ENCODE measurements at regions not wholly inside any gene's neighbourhood (a gene's known extent, or its start where the extent isn't known, plus 50 kb on each side); places are given as distances from the start of the nearest gene placed in this dataset.
"Not testable (repeated sequence)": the region's sequence is repeated elsewhere in the genome, so short reads cannot be mapped to it uniquely, and the experiment has no call there.

DNA sequence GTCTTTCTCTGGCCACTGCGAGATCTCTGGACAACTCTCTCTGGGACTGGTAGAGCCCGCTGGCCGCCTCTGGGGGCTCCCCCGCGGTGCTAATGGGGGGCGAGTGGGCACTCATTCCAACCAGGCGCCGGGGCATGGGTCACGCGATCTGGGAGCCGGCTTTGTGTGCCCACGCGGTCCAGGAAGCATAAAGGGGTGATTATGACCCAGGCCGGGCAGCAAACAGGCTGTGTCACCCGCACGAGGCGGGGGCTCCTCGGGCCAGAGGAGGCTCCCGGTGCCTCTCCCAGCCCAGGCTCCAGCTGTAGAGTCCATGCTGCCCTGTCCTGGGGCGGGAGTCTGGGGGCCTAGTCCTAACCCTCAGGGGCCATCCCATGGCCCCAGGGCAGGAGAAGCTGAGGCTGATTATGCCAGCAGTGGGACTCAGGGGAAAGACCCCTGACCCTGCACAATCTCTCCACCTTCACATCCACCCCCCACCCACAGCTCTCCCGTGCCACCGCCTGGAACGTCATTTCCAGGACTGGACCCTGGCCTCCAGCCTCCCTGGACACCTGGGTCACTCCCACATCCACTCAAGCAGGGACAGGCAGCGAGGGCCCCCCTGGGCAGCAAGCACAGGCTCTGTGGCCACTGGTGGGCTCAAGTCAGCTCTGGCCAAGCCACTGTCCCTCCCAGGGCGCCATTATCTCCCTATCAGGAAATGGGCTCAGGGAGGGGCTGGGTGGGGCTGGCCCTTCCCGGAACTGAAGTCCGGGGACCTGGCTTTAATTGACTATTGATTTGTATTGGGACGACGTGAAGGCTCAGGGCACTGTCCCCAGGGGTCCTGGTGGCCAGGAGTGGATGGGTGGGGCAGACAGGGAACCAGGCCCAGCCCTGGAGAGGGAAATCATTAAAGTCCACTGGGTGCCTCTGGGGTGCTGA, 50.0 kb downstream of the PTPRS start:
- no peak for DNase-seq

DNA sequence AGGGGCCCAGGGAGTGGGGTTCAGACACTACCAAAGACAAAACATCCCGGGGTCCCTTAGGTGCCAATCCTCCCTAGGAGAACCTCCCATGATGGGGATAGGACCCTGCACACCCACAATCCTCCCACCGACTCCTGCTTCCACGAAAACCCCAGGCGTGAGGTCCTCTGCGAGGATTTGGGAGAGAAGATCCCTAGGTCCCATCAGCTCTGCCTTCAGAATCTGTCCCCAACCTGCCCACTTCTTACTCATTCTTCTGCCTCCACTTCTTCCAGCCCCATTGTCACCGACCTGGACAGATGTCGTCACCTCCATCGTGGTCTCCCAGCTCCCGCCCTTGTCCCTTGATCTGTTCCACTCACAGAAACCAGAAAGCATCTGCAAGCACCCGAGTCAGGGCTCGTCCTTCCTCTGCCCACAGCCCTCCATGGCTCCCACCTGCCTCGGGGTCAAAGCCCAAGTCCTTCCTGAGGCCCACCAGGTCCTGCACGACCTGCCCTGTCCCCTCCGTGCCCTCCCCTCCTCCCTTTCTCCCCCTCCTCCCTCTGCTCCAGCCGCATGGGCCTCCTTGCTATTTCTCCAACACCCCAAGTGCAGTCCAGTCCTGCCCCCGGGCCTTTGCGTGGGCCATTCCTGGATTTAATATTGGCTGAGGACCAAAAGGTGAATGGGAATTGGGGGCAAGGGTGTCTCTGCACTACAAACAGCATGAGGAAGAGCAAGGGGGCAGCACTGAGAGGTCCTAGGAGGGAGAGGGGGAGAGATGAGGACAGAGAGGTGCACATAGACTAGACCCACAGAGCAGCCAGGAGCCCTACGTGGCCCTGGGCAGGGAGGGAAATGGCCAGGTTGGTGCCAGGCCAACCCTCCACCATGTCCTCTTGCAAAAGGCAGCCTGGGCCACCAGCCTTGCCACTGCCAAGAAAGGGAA, 51.3 kb downstream of the PTPRS start:
- DNase-seq: no peak

DNA sequence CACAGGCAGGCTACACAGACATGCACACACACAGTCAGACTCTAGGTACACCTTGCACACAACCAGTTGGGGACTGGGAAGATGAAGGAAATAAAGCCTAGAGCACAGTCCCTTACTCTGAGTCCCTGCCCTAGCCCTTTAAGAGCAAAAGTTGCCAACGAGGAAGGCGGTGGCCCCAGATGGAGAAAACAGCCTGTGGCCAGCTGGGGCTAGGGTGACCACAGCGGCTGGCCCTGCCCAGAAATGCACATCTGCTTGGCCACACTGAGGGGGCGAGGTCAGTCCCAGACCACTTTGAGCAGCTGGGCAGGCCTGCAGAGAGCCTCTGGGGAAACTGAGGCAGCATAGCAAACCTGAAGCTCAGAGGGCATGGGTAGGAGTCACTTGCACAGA, 52.3 kb downstream of the PTPRS start:
- no peak for DNase-seq

DNA sequence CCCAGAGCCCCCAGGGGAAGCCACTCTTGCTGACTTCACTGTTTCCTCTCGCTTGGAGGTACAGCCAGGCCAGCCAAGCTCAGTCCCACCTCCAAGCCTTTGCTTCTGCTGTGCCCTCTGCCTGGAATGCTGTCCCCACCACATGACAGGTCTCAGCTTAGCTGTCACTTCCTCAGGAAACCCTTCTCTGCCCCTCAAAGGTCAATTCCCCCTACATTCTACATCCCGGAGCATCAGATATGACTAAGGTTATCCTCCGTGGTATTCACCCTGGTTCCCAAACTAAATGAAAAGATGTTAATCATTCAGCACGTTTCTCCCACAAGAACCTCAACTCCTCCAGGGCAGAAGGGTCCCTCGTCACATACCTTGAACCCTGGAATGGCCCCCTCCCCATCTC, 53.5 kb downstream of the PTPRS start:
- no peak for DNase-seq

DNA sequence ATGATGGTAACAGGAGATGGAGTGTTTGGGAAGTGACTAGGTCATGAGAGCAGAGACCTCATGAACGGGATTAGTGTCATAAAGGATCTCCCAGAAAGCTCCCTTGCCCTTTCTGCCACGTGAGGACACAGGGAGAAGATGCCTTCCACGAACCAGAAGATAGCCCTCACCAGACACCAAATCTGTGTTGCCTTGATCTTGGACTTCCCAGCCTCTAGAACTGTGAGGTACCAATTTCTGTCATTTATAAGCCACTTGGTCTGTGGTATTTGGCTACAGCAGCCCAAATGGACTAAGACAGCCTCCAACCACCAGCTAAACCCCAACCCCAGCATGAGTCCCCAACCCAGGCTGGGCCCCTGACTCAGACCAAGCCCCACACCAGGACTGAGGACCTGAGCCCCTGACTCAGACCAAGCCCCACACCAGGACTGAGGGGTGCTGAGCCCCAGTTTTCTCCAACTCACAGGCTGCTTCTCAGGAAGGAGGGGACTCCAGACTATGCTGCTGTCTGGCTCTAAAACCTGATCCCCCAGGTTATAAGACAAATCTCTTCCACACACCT, 54.1 kb downstream of the PTPRS start:
- DNase-seq: no peak

DNA sequence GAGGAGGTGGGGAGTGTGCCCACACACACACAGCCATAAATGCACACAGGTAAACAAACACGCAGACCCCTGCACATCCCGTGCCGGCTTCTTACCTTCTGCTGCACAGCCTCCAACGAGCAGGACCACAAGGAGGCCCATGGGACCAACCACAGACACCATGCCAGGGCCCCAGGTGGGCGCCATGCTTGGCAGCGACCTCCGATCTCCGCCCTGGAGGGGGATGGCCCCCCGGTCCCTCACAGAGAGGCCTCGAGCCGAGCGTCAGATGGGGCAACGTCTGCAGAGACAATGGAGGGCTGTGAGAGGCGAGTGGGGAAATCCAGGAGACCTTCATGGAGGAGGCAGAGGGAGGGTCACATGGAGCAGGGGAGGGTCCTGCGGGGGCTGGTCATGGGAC, 54.7 kb downstream of the PTPRS start:
- DNase-seq: no peak

DNA sequence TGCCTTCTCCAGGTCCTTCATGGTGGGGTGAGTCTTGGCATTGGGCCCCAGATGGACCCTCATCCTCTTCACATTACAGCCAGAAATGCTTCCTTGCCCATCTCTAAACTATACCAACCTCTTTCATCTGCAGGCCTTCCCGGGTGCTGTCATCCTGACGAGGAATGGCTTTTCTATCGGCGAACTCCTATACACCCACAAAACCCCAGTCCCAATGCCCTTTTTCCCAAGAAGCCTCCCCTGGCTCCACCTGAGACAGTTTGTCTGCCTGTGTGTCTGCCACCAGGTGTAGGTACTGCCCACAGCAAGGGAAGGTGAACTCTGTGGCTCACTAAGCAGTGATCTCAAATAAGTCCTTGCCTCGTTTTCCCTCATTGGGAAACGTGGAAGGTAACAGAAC, 55.3 kb downstream of the PTPRS start:
- DNase-seq: no peak

DNA sequence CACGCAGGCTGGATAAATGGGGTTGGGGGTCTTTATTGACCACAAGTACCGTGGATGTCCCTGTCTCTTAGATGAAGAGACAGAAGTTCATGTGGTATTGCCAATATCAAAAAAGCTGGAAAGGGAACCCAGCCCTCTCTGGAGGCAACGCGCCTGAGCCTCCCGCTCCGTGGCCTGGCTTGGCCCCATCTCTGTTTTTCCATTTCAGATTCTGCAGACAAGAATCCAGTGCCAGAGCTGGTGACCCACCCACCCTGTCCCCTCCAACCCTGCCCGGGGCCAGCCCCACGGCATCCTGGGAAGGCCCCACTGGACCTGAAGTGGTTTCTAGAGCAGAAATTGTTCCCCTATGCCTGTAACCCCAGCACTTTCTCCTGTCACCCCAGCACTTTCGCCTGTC, 57.7 kb downstream of the PTPRS start:
- no peak for DNase-seq

DNA sequence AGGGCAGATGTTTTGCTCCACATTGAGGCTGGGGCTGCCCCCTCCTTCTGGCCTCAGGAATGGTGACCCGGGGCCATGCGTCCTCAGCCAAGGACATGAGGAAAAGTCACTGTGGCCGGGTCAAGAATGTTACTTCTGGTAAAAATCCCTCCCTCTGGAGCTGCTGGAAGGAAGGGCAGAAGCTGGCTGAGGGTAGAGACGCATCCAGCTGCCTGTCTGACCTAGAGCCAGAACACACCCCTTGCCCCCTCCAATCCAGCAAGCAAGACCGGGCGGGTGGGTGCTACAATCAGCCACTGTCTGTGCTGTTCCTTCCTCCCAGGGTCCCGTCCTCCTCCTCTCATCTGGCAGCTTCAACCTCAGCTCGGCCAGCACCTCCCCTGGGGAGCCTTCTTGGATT, 59.0 kb downstream of the PTPRS start:
- no peak for DNase-seq

DNA sequence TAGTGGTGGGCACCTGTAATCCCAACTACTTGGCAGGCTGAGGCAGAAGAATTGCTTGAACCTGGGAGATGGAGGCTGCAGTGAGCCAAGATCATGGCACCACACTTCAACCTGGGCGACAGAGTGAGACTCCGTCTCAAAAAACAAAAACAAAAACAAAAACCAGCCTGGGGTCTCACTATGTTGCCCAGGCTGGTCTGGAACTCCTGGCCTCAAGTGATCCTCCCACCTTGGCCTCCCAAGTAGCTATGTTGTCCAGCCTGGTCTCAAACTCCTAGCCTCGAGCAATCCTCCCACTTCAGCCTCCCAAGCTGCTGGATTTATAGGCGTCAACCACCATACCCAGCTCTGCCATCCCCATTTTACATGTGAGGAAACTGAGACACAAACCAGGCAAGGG, 64.9 kb downstream of the PTPRS start:
- DNase-seq: not testable (repeated sequence)

DNA sequence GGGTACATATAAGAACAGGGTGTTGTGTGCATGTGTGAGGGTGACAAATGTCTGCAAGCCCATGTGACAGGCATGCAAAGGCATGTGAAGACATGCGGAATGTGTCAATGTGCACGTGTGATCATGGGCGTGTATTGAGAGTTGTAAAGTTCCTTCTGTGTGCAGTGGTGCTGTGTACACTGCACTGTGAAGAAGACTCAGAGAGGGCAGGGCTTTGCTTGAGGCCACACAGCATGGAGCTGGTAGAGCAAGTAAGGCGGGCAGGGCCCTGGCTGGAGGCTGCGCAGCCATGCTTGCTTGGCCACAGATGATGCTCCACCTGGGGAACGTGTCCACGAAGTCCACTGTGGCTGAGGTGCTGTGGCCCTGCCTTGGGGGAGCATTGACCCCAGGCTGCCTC, 66.8 kb downstream of the PTPRS start:
- DNase-seq: no peak

DNA sequence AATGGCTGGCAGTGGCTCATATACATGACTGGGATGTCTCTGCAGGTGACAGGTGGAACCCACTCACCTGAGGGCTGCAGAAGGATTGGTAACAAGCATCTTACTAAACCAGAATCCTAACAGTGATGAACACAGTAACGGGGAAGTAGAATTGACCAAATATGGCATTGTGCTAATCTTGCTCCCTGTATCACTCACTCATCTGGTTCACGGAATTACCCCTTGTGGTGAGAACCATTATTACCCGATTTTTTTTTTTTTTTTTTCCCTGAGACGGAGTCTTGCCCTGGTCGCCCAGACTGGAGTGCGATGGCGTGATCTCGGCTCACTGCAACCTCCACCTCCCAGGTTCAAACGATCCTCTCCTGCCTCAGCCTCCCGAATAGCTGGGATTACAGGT, 69.5 kb downstream of the PTPRS start:
- DNase-seq: no peak

DNA sequence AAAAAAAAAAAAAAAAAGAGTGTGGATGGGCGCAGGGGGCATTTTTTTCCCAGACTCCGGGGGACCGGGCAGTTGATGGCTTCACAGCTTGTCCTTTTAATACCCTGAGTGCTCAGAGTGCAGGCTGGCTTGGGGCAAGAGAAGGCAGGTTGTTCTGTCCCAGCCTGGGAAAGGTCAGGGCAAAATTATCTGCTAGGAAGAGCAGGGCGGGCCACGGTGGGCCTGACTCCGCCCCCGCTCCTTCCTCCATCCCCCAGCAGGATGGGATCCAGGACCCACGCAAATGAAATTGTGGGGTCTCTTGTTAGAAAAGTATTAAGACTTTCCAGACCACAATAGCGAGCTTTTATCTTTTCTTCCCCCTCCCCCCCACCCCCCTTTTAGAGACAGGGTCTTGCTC, 70.7 kb downstream of the PTPRS start:
- no peak for DNase-seq

DNA sequence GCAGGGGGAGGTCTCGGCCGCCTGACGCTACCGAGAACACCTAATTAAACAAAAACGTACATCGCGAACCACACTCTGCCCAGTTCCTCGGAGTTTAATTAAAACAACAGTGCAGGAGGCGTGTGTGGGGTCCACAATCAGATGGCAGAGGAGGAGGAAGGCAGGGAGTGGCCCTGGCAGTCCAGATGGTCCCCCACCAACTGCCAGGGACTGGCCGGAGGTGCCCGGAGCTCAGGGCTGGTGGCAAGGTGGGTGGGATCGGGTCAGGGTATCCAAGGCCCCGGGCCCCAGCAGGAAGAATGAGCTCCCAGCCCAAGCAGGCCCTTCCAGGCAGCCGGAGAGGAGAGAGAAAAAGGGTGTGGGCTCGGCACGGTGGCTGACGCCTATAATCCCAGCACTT, 71.3 kb downstream of the PTPRS start:
- DNase-seq: no peak

DNA sequence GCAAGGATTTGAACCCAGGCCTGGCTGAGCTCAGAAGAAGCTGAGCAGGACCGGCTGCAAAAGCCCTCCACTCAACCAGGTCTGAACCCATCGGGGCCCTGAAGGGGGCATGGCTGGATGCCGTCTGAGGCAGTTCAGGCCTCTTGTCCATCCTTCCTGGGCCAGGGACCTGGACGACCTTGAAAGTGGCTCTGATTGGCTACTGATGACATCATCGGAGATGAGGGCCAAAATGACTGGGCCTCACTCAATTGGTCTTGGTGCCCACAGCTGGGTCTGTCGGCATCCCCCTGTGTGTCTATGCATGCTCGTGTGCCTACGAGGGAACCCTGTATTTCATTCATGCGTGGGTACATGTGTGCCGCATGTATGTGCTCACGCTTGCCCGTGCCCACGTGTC, 71.8 kb downstream of the PTPRS start:
- no peak for DNase-seq

DNA sequence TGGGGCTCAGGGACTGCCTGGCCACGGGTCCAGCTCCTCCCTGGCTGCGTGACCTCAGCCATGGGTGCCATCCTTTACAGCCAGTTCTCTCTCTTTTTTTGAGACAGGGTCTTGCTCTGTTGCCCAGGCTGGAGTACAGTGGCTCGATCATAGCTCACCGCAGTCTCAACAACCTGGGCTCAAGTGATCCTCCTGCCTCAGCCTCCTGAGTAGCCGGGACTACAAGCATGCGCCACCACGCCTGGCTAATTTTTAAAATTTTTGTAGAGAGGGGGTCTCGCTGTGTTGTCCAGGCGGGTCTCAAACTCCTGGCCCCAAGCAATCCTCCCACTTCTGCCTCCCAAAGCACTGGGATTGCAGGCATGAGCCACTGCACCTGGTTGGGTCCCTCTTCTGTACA, 75.4 kb downstream of the PTPRS start:
- no peak for DNase-seq

DNA sequence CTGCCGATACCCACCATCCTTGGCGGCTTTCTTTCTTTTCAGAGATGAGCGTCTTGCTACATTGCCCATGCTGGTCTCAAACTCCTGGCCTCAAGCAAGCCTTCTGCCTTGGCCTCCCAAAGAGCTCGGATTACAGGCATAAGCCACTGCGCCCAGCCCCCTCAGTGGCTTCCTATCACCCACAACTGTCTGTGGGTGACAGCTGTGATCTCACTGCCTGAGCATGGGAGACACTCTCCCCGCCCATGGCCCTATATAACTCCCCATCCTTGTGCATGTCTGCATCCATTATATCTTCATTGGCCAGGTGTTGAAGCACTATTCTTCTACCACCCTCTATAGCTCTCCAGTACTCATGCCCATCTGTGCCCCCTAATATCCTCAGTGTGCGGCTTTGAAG, 76.2 kb downstream of the PTPRS start:
- DNase-seq: no peak

DNA sequence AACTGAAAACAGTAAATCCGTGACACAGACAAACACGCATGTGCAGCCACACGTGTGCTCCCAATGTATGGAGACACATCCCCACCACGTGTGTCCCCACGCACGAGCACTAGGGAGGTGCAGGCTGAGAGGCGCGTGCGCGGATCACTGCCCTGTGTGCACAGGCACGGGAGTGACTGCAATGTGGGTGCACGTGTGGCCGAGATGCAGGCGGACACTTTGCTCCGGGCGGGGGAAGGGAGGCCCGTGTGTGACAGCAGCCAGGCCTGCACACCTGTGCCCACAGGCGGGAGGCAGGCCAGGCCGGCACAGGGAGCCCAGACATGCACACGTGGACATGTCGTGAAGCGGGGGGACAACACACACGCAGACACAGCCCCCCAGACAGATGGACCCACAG, 77.0 kb downstream of the PTPRS start:
- no peak for DNase-seq

DNA sequence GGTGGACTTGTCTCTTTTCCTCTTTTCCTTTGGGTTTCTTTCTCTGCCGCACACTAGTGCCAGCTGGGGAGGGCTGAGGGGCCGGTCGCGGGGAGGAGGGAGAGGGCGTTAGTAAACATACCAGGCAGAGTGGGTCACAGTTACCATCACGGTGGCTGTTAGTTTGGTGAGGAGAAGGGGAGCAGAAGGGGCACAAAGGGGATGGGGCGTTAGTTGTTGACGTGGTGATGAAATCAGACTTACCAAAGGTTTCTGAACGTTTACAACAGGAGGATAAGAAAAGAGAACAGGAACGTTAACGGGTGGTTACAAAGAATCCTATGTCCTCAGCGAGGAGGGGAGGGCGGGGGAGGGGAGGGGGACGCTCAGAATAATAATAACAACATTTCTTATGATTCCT, 77.9 kb downstream of the PTPRS start:
- DNase-seq: no peak

DNA sequence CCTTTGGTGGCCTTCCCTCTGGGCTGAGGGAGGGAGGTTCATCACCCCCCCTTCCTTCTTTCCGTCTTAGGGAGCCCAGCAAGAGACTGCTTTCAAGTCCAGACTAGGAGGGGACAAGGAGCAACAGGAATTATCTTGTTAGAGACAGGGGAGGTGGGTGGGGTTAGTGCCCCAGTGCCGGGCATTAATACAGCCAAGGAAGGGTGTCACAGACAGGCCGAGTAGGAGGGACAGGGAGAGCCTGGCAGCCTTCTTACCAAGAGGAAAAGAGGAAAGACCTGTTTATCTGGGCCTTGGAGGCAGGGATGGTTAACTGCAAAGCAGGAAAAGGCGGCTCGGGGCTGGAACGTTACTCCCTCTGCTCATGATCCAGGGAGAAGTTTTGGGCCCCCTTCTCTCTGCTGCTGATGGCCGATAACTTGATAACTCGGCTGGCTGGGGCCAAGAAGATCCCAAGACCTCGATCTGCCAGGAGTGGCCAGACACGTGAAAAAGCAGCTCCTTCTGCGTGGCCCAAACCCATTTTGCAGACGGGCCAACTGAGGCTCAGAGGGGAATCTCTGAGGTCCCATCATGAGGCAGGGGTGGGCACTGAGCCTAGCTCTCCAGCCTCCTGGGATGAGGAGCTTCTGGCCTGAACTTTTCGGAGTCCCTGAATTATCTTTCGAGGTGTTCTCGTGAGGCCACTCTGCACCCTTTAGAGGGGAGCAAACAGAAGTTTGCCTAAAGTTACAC, 79.3 kb downstream of the PTPRS start:
- no peak for DNase-seq

DNA sequence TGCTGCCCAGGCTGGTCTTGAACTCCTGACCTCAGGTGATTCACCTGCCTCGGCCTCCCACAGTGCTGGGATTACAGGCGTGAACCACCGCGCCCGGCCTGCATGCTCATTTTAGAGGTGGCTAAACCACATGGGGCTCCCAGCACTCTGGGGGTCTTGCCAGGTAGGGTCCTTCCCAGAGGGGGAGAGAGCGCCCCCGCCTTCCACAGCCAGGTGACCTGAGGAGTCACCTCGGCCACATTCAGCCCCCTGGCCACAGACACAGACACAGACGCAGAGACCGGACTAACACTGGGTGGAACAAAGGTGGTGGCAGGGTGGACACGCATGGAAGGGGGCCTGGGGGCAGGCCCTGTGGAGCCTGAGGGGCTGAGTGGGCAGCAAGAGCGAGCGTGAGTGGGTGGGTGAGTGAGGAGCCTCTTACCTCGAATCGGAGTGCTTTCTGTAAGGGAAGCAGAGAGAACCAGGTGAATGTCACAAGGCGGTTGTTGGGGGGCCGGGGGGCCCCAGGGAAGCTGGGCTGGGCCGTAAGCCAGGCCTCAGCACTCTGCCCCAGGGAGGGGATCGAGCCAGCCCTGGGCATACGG, 80.1 kb downstream of the PTPRS start:
- DNase-seq: no peak

DNA sequence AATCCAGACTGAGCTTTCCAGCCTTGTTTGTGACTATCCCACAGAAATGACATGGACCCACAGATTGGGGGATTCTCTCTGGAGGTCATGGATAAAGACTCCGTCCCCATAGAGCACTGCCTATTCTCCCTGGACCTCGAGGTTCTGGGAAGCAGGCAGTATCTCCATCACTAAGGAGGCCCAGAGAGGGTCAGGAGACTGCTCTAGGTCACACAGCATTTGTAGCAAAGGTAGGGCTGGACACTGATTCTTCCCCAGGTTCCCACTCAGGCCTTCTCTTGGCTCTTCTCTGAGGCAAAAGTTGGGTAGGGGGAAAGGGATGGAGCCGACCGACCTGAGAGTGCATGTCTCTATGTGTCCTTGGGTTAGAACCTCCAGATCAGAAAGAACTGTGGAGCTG, 80.9 kb downstream of the PTPRS start:
- DNase-seq: no peak
